Fibroblast of lung (primary cell): ENCODE measurements at regions not wholly inside any gene's neighbourhood (a gene's known extent, or its start where the extent isn't known, plus 50 kb on each side); places are given as distances from the start of the nearest gene placed in this dataset.
A peak's percentile ranks its signal among the peaks of the same experiment; 100 is the strongest.

ENCODE experiments used
- DNase-seq, 2 donors: peaks; one replicate each; pipeline versions ENCODE4 v3.0.0 to v3.0.0-alpha.2; 2010; ENCODE audit warnings: low read depth in 2 of 2
- H2AFZ ChIP-seq: 2 replicates; pipeline ENCODE4 v1.5.1; 2012; ENCODE audit warnings: low read length, control low read depth, inconsistent platforms
- H3K27ac ChIP-seq: 2 replicates; pipeline ENCODE4 v1.5.1; 2011; ENCODE audit warnings: low read length, control low read depth; ENCODE audit not compliant: insufficient read depth
- H3K27me3 ChIP-seq: 2 replicates; pipeline ENCODE4 v1.5.1; 2011; ENCODE audit warnings: mild to moderate bottlenecking, low read length; ENCODE audit not compliant: control insufficient read depth, insufficient read depth
- H3K36me3 ChIP-seq: 2 replicates; pipeline ENCODE4 v1.5.1; 2011; ENCODE audit warnings: low read length; ENCODE audit not compliant: control insufficient read depth, insufficient read depth
- H3K4me1 ChIP-seq: 2 replicates; pipeline ENCODE4 v1.5.1; 2011; ENCODE audit warnings: low read length; ENCODE audit not compliant: control insufficient read depth, insufficient read depth; ENCODE audit errors: extremely low read depth
- H3K4me2 ChIP-seq: 2 replicates; pipeline ENCODE4 v1.5.1; 2011; ENCODE audit warnings: low read length, control low read depth; ENCODE audit not compliant: insufficient read depth; ENCODE audit errors: extremely low read depth
- H3K4me3 ChIP-seq, 4 experiments: fragments of 200-600 bp in 1 of 4; sonication (generic) in 1 of 4; replicated peaks in 1 of 4; 2 replicates each; pipeline ENCODE4 v1.5.1; 2011 to 2016; ENCODE audit warnings: low read length in 4 of 4, low read depth in 3 of 4, mild to moderate bottlenecking in 3 of 4, control low read depth in 2 of 4, inconsistent platforms in 1 of 4, mixed read lengths in 1 of 4; ENCODE audit not compliant: insufficient read depth in 1 of 4; ENCODE audit errors: control extremely low read depth in 1 of 4
- H3K79me2 ChIP-seq: 2 replicates; pipeline ENCODE4 v1.5.1; 2012; ENCODE audit warnings: mild to moderate bottlenecking, low read length, inconsistent platforms; ENCODE audit not compliant: control insufficient read depth, insufficient read depth
- H3K9ac ChIP-seq: 2 replicates; pipeline ENCODE4 v1.5.1; 2011; ENCODE audit warnings: mild to moderate bottlenecking, low read length, control low read depth; ENCODE audit not compliant: insufficient read depth
- H3K9me3 ChIP-seq: 2 replicates; pipeline ENCODE4 v1.5.1; 2012; ENCODE audit warnings: low read depth, low read length; ENCODE audit not compliant: control insufficient read depth, insufficient read depth
- H4K20me1 ChIP-seq: 2 replicates; pipeline ENCODE4 v1.5.1; 2011; ENCODE audit warnings: low read length; ENCODE audit not compliant: control insufficient read depth, insufficient read depth; ENCODE audit errors: extremely low read depth
- CTCF ChIP-seq, 2 donors: IDR thresholded peaks in 1 of 2; conservative IDR thresholded peaks in 1 of 2; 1 replicate in 1 of 2; 2 replicates in 1 of 2; pipeline ENCODE4 v1.5.1; 2011 to 2012; ENCODE audit warnings: low read length in 2 of 2, control low read depth in 1 of 2, inconsistent platforms in 1 of 2, low read depth in 1 of 2, mild to moderate bottlenecking in 1 of 2
- EZH2 ChIP-seq: IDR thresholded peaks from 2 replicates; pipeline ENCODE4 v1.5.1; 2012; ENCODE audit warnings: low read length, control low read depth, mild to moderate bottlenecking; ENCODE audit errors: missing control alignments

GRCh38 chr4:176492646-176493302, 173.0 kb downstream of the SPCS3 start:
- H3K9me3 ChIP-seq, result no peaks in the 10 kb centered on the region
- DNase-seq, result peak; percentile 23 to 37
- H3K4me1 ChIP-seq, result no peaks in the 10 kb centered on the region
- H3K4me2 ChIP-seq, result no peak overlapping the region
- no peak overlapping the region for H2AFZ ChIP-seq
- H3K36me3 ChIP-seq, result no peaks in the 10 kb centered on the region
- TF ChIP-seq EZH2 (no peak), CTCF (conservative IDR thresholded peaks at IDR 0.05 in 1 of 2, IDR thresholded peaks at IDR 0.05 in 1 of 2; ENCODE audit: low read depth in 1 of 2, low read length in 2 of 2) (no peak)
- no peak overlapping the region for H3K4me3 ChIP-seq
- H3K9ac ChIP-seq, result no peak overlapping the region
- no peaks in the 10 kb centered on the region for H4K20me1 ChIP-seq
- H3K79me2 ChIP-seq, result no peaks in the 10 kb centered on the region
- no peak overlapping the region for H3K27ac ChIP-seq
- no peaks in the 10 kb centered on the region for H3K27me3 ChIP-seq

GRCh38 chr4:176498617-176499256, 179.0 kb downstream of the SPCS3 start:
- H3K36me3 ChIP-seq, result no peaks in the 10 kb centered on the region
- H3K4me2 ChIP-seq, result peak overlapping the region; percentile 38
- H3K9ac ChIP-seq, result no peak overlapping the region
- no peaks in the 10 kb centered on the region for H3K79me2 ChIP-seq
- no peak overlapping the region for H3K4me3 ChIP-seq
- H4K20me1 ChIP-seq, result no peaks in the 10 kb centered on the region
- H2AFZ ChIP-seq, result peak overlapping the region; percentile 25
- peak; percentile 46 to 71 for DNase-seq
- H3K27ac ChIP-seq, result peak overlapping the region; percentile 6
- TF ChIP-seq EZH2 (no peak), CTCF (conservative IDR thresholded peaks at IDR 0.05 in 1 of 2, IDR thresholded peaks at IDR 0.05 in 1 of 2; ENCODE audit: low read depth in 1 of 2, low read length in 2 of 2) (no peak)
- H3K4me1 ChIP-seq, result peaks cover 2% of the 10 kb centered on the region
- no peaks in the 10 kb centered on the region for H3K9me3 ChIP-seq
- H3K27me3 ChIP-seq, result no peaks in the 10 kb centered on the region

- Histone ChIP-seq H4K20me1 (no peaks in the 10 kb centered on the region), H3K9ac (no peak overlapping the region), H3K36me3 (no peaks in the 10 kb centered on the region), H3K4me1 (peaks cover 2% of the 10 kb centered on the region), H3K27ac (no peak overlapping the region), H3K79me2 (no peaks in the 10 kb centered on the region), H3K9me3 (no peaks in the 10 kb centered on the region), H3K27me3 (no peaks in the 10 kb centered on the region), H3K4me3 (no peak overlapping the region), H3K4me2 (no peak overlapping the region), H2AFZ (no peak overlapping the region)
- DNase-seq, result peak; percentile 58 to 75
- TF ChIP-seq EZH2 (no peak), CTCF (conservative IDR thresholded peaks at IDR 0.05 in 1 of 2, IDR thresholded peaks at IDR 0.05 in 1 of 2; ENCODE audit: low read depth in 1 of 2, low read length in 2 of 2) (no peak)
Measured at GRCh38 chr4:176499518-176499917, 179.8 kb downstream of the SPCS3 start.
